Adrenal gland (tissue), 9 donors: ENCODE measurements at regions not wholly inside any gene's neighbourhood (a gene's known extent, or its start where the extent isn't known, plus 50 kb on each side); places are given as distances from the start of the nearest gene placed in this dataset.

ENCODE experiments used
- DNase-seq, 7 donors: peaks; one replicate each; pipeline ENCODE4 v3.0.0-alpha.2; 2019 to 2020
- H3K27ac ChIP-seq, 5 donors: fragments of 200-600 bp; sonication (generic) in 4 of 5; 1 replicate in 3 of 5; 2 replicates in 2 of 5; pipeline versions ENCODE4 v1.5.1 to v1.8.0; 2016 to 2020; ENCODE audit warnings: mild to moderate bottlenecking in 1 of 5
- H3K27me3 ChIP-seq: fragments of 200-600 bp; 2 replicates; pipeline ENCODE4 v1.8.0; 2021
- H3K36me3 ChIP-seq, 2 donors: fragments of 200-600 bp; replicated peaks in 1 of 2; 1 replicate in 1 of 2; 2 replicates in 1 of 2; pipeline versions ENCODE4 v1.5.1 to v1.8.0; 2018 to 2022
- H3K4me1 ChIP-seq, 2 donors: fragments of 200-600 bp; replicated peaks in 1 of 2; 1 replicate in 1 of 2; 2 replicates in 1 of 2; pipeline versions ENCODE4 v1.5.1 to v1.8.0; 2018 to 2021
- H3K4me3 ChIP-seq, 4 donors: fragments of 200-600 bp; sonication (generic) in 3 of 4; one replicate each; pipeline ENCODE4 v1.5.1; 2016 to 2018
- H3K9me3 ChIP-seq, 3 donors: fragments of 200-600 bp; sonication (generic) in 1 of 3; replicated peaks in 1 of 3; 1 replicate in 2 of 3; 2 replicates in 1 of 3; pipeline versions ENCODE4 v1.5.1 to v1.8.0; 2016 to 2021
- POLR2A ChIP-seq, 2 donors: fragments of 450-650 bp; IDR thresholded peaks; one replicate each; pipeline ENCODE4 v1.6.1; 2017; ENCODE audit warnings: antibody characterized with exemption in 2 of 2, mild to moderate bottlenecking in 2 of 2, moderate library complexity in 1 of 2
- WGBS, 4 donors: extraction: QIAGEN DNeasy Blood & Tissue Kit in 2 of 4; methylation state at CpG; one replicate each; pipeline versions ENCODE4 v1.1.5 to v1.1.7; 2013 to 2017; 5-methylcytosine and 5-hydroxymethylcytosine counted together
- intact Hi-C, 2 donors: fragments of 100-400 bp; cut with DNase I; formaldehyde crosslinking; loops; one replicate each; pipeline versions ENCODE4 v1.14.1 to v1.15.0; 2022 to 2023
- TF ChIP-seq, protein P1 (sequence below), 6 experiments: fragments of 450-650 bp in 4 of 6; fragments of 200-600 bp in 2 of 6; sonication (generic) in 1 of 6; IDR thresholded peaks; 1 replicate in 5 of 6; 2 replicates in 1 of 6; pipeline versions ENCODE4 v1.5.1 to v1.8.0; 2016 to 2021; ENCODE audit warnings: antibody characterized with exemption in 6 of 6, mild to moderate bottlenecking in 2 of 6, moderate library complexity in 1 of 6
- donor health status: healthy with polysubstance abuse.
- donor health status: Bipolar disorder and iron deficiency.
- donor health status: DM: yes; HTN: yes; CAD: no.
- donor health status: DM: no; HTN: no; CAD: no.
- donor health status: DM: no; HTN: no; CAD: no.

DNA sequence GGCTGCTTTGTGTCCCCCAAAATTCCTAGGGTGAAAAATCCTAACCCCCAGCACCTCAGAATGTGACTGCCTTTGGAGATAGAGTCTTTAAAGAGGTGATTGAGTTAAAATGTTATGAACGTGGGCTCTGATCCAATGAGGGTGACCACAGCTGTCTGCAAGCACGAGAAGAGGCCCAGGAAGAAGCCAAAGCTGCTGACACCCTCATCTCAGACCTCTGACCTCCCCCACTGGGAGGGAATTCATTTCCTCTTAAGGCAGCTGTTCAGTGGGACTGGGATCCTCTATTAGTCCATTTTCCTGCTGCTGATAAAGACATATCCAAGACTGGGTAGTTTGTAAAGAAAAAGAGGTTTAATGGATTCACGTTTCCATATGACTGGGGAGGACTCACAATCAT, 544.4 kb downstream of the DCDC2C start:
- no peak for TF ChIP-seq POLR2A (IDR thresholded peaks at IDR 0.05)
- TF ChIP-seq, protein P1, sequence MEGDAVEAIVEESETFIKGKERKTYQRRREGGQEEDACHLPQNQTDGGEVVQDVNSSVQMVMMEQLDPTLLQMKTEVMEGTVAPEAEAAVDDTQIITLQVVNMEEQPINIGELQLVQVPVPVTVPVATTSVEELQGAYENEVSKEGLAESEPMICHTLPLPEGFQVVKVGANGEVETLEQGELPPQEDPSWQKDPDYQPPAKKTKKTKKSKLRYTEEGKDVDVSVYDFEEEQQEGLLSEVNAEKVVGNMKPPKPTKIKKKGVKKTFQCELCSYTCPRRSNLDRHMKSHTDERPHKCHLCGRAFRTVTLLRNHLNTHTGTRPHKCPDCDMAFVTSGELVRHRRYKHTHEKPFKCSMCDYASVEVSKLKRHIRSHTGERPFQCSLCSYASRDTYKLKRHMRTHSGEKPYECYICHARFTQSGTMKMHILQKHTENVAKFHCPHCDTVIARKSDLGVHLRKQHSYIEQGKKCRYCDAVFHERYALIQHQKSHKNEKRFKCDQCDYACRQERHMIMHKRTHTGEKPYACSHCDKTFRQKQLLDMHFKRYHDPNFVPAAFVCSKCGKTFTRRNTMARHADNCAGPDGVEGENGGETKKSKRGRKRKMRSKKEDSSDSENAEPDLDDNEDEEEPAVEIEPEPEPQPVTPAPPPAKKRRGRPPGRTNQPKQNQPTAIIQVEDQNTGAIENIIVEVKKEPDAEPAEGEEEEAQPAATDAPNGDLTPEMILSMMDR (IDR thresholded peaks at IDR 0.05): no peak
- 36 to 56% (median 45%) methylated on average over 3 of the region's 3 CpGs for WGBS, 4 donors
- Histone ChIP-seq H3K9me3 (no peaks in the 10 kb centered on the region), H3K4me1 (no peaks in the 10 kb centered on the region), H3K36me3 (no peaks in the 10 kb centered on the region), H3K4me3 (no peak overlapping the region), H3K27ac (no peak overlapping the region), H3K27me3 (no peaks in the 10 kb centered on the region)
- DNase-seq: no peak
- intact Hi-C loops: no loop called here

DNA sequence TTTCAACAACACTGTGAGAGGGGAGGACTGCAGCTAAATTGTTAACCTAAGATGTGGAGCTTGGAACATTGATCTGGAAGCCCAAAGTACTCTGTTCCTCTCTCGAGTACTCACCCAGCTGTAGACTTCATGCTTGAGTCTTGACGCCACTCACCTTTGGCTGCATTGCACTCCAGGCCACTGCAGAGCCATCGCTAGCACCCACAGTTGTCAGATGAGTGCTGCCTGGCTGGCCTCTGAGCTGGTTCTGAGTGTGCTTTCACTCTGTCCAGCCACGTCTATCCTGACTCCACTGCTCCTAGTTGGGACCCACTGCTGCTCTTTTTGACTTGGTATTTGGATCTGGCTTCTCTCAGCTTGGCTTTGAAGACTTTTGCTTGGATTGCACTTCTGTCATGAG, 552.1 kb downstream of the DCDC2C start:
- TF ChIP-seq, protein P1 (IDR thresholded peaks at IDR 0.05): no peak
- no peak for TF ChIP-seq POLR2A (IDR thresholded peaks at IDR 0.05)
- no peaks in the 10 kb centered on the region for H3K4me1 ChIP-seq
- H3K27me3 ChIP-seq: no peaks in the 10 kb centered on the region
- intact Hi-C loops: no loop called here
- no peak for DNase-seq
- no peak overlapping the region for H3K4me3 ChIP-seq
- 61 to 81% (median 76%) methylated on average over 4 of the region's 4 CpGs for WGBS, 4 donors
- no peaks in the 10 kb centered on the region for H3K9me3 ChIP-seq
- H3K27ac ChIP-seq: no peak overlapping the region
- H3K36me3 ChIP-seq: no peaks in the 10 kb centered on the region

DNA sequence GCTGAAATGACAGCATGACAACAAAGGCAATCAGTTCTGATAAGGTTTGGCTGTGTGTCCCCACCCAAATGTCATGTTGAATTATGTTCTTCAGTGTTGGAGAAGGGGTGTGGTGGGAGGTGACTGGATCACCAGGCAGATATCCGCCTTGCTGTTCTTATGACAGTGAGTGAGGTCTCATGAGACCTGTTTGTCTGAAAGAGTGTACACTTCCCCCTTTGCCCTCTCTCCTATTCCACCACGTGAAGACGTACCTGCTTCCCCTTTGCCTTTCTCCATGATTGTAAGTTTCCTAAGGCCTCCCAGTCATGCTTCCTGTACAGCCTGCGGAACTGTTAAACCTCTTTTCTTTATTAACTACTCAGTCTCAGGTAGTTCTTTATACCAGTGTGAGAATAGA, 553.0 kb downstream of the DCDC2C start:
- WGBS, 4 donors: 58 to 70% (median 65%) methylated on average over 4 of the region's 4 CpGs
- H3K36me3 ChIP-seq: no peaks in the 10 kb centered on the region
- H3K4me1 ChIP-seq: no peaks in the 10 kb centered on the region
- intact Hi-C loops: no loop called here
- TF ChIP-seq POLR2A (IDR thresholded peaks at IDR 0.05): no peak
- TF ChIP-seq, protein P1 (IDR thresholded peaks at IDR 0.05): no peak
- no peak overlapping the region for H3K27ac ChIP-seq
- H3K9me3 ChIP-seq: no peaks in the 10 kb centered on the region
- no peak overlapping the region for H3K4me3 ChIP-seq
- H3K27me3 ChIP-seq: no peaks in the 10 kb centered on the region
- no peak for DNase-seq

DNA sequence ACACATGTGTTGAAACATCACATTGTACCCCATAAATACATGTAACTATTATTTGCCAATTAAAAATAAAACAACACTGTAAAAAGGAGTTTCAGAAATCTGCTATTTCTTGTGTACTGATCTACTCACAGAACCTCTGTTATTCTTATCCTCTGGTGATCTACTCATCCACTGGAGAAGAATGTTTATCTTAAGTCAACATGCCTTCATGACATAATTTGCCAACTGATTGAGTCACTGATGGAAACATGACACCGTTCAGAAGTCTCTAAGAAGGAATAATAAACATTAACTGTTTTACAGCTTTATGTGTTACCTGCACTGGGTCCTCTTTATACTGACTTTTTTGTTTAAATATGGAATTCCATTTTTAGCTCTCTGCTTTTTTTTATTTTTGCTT, 555.2 kb downstream of the DCDC2C start:
- Histone ChIP-seq H3K4me3 (no peak overlapping the region), H3K27ac (no peak overlapping the region), H3K27me3 (no peaks in the 10 kb centered on the region), H3K9me3 (no peaks in the 10 kb centered on the region), H3K4me1 (no peaks in the 10 kb centered on the region), H3K36me3 (no peaks in the 10 kb centered on the region)
- TF ChIP-seq, protein P1 (IDR thresholded peaks at IDR 0.05): no peak
- TF ChIP-seq POLR2A (IDR thresholded peaks at IDR 0.05): no peak
- intact Hi-C loops: no loop called here
- WGBS, 4 donors: 28 to 64% (median 35%) methylated on average over 1 of the region's 1 CpG
- no peak for DNase-seq
